Left ventricle myocardium inferior (tissue), 1 donor: ENCODE measurements at regions not wholly inside any gene's neighbourhood (a gene's known extent, or its start where the extent isn't known, plus 50 kb on each side); places are given as distances from the start of the nearest gene placed in this dataset.
A peak's percentile ranks its signal among the peaks of the same experiment; 100 is the strongest.

Experiments
- DNase-seq: peaks from one replicate; pipeline ENCODE4 v3.0.0-alpha.2; 2020
- H3K27ac ChIP-seq: fragments of 200-600 bp; replicated peaks from 2 replicates; pipeline ENCODE4 v1.8.0; 2021
- H3K27me3 ChIP-seq: fragments of 200-600 bp; 2 replicates; pipeline ENCODE4 v1.8.0; 2021; ENCODE audit warnings: low read depth
- H3K36me3 ChIP-seq: fragments of 200-600 bp; 2 replicates; pipeline ENCODE4 v1.8.0; 2021
- H3K4me1 ChIP-seq: fragments of 200-600 bp; 2 replicates; pipeline ENCODE4 v1.8.0; 2021
- H3K4me3 ChIP-seq: fragments of 200-600 bp; 2 replicates; pipeline ENCODE4 v1.8.0; 2021; ENCODE audit warnings: mild to moderate bottlenecking, moderate library complexity
- H3K9me3 ChIP-seq: fragments of 200-600 bp; replicated peaks from 2 replicates; pipeline ENCODE4 v1.8.0; 2021
- CTCF ChIP-seq: fragments of 200-600 bp; IDR thresholded peaks from 2 replicates; pipeline ENCODE4 v1.8.0; 2021; ENCODE audit warnings: antibody characterized with exemption, mild to moderate bottlenecking, borderline replicate concordance
- intact Hi-C: fragments of 100-400 bp; cut with micrococcal nuclease; formaldehyde crosslinking; loops from one replicate; pipeline ENCODE4 v1.11.0; 2022
- donor health status: DM: no; HTN: yes; CAD: no; lungs with severe emphysema.

GRCh38 chr2:30026091-30027055 lies 105.0 kb upstream of the ALK start:
- Histone ChIP-seq H3K36me3 (no peaks in the 10 kb centered on the region), H3K4me3 (no peak overlapping the region), H3K9me3 (no peaks in the 10 kb centered on the region), H3K4me1 (no peaks in the 10 kb centered on the region), H3K27me3 (peaks cover 79% of the 10 kb centered on the region), H3K27ac (no peak overlapping the region)
- TF ChIP-seq CTCF: peak; percentile 70
- intact Hi-C loops: no loop called here
- DNase-seq: peak; percentile 33

GRCh38 chr2:30029804-30030203 lies 108.4 kb upstream of the ALK start:
- H3K4me3 ChIP-seq: no peak overlapping the region
- H3K4me1 ChIP-seq: no peaks in the 10 kb centered on the region
- H3K36me3 ChIP-seq: no peaks in the 10 kb centered on the region
- TF ChIP-seq CTCF: no peak
- intact Hi-C loops: no loop called here
- H3K27me3 ChIP-seq: peaks cover 75% of the 10 kb centered on the region
- no peaks in the 10 kb centered on the region for H3K9me3 ChIP-seq
- no peak overlapping the region for H3K27ac ChIP-seq
- no peak for DNase-seq

- no peak for TF ChIP-seq CTCF
- intact Hi-C loops: no loop called here
- no peak overlapping the region for H3K4me3 ChIP-seq
- no peaks in the 10 kb centered on the region for H3K36me3 ChIP-seq
- no peak overlapping the region for H3K27ac ChIP-seq
- H3K9me3 ChIP-seq: no peaks in the 10 kb centered on the region
- no peaks in the 10 kb centered on the region for H3K4me1 ChIP-seq
- peaks cover 80% of the 10 kb centered on the region for H3K27me3 ChIP-seq
- DNase-seq: no peak
These were observed 109.0 kb upstream of the ALK start for GRCh38 chr2:30030361-30030760.

DNA sequence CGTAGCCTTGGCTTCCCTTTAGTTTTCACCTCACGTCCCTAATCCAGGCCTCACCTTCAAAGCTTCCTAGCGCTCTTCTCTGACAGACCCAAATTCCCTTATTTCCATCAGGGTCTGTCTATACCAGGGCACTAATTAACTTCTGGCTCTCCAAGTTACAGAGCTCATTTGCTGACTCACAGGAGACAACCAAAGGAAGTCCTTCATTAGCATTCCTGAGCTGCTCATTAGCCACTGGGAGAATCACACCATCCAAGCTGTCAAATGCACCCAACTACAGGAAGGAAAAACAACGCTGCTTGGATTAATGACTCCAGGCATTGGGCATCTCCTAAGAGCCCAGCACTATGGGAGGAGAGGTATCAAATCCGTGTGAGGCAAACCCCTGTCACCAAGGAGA lies 109.8 kb upstream of the ALK start:
- intact Hi-C loops: no loop called here
- Histone ChIP-seq H3K4me1 (no peaks in the 10 kb centered on the region), H3K27ac (no peak overlapping the region), H3K36me3 (no peaks in the 10 kb centered on the region), H3K9me3 (no peaks in the 10 kb centered on the region), H3K27me3 (peaks cover 78% of the 10 kb centered on the region), H3K4me3 (no peak overlapping the region)
- DNase-seq: no peak
- no peak for TF ChIP-seq CTCF

DNA sequence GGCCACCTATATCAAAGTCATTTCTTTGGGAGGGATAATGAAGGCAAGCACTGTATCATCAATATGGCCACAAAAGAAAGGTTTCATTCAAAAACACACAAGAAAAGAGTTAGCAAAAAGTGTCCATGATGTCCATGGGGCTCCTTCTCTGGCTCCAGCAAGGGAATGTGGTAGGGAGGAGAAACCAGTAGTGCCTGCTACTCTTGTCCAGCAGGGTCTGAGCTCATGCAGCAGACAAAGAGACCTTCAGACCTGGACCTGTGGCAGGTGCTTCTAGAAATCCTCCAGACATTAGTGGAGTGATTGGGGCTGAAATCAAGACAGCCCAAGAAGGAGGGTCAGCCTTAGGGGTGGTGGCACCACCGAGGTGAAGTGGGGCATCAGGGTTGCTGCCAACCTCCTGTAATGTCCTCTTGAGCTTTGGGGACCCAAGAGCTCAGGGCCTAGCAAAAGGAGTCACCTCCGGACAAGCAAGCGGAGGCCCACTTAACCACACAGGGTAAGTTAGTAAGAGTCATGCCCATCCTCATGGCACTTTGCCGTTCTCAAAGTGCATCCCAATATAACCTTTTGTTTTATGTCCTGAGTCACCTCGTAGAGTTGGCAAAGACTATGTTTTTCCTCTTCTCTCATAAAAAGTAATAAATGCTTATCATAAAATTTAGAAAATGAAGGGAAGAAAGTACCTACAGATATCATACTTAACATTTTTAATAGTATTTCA lies 112.6 kb upstream of the YPEL5 start:
- no peak overlapping the region for H3K27ac ChIP-seq
- H3K27me3 ChIP-seq: peaks cover 54% of the 10 kb centered on the region
- no peaks in the 10 kb centered on the region for H3K4me1 ChIP-seq
- no peak for TF ChIP-seq CTCF
- no peak for DNase-seq
- H3K4me3 ChIP-seq: no peak overlapping the region
- no peaks in the 10 kb centered on the region for H3K9me3 ChIP-seq
- no peaks in the 10 kb centered on the region for H3K36me3 ChIP-seq
- intact Hi-C loops: no loop called here
